Head of caudate nucleus (tissue), 42 donors: ENCODE measurements at regions not wholly inside any gene's neighbourhood (a gene's known extent, or its start where the extent isn't known, plus 50 kb on each side); places are given as distances from the start of the nearest gene placed in this dataset.

ENCODE experiments used
- DNase-seq, 42 donors: peaks; one replicate each; pipeline versions ENCODE4 v3.0.0 to v3.0.0-alpha.2; 2020 to 2021; ENCODE audit warnings: mixed read lengths in 7 of 42
- intact Hi-C: fragments of 100-400 bp; cut with DNase I; formaldehyde crosslinking; loops from one replicate; pipeline ENCODE4 v1.15.0; 2022

GRCh38 chr14:97271451-97271960, 474.3 kb downstream of the VRK1 start:
- DNase-seq = peak in 4 of 42 donors; percentile 4 to 23 (median 8)
- intact Hi-C loops = no loop called here

GRCh38 chr14:97273540-97273939, 476.4 kb downstream of the VRK1 start:
- DNase-seq = peak in 2 of 42 donors; percentile 10 to 37
- intact Hi-C loops = no loop called here

- peak in 1 of 42 donors; percentile 6 for DNase-seq
- intact Hi-C loops = no loop called here
Measured at GRCh38 chr14:97274626-97275025, 477.4 kb downstream of the VRK1 start.

GRCh38 chr14:97275276-97275675, 478.1 kb downstream of the VRK1 start:
- intact Hi-C loops = no loop called here
- DNase-seq = peak in 1 of 42 donors; percentile 2

GRCh38 chr14:97276573-97276972, 479.4 kb downstream of the VRK1 start:
- peak in 1 of 42 donors; percentile 17 for DNase-seq
- intact Hi-C loops = no loop called here

GRCh38 chr14:97277711-97278110, 480.5 kb downstream of the VRK1 start:
- intact Hi-C loops = no loop called here
- DNase-seq = peak in 1 of 42 donors; percentile 24

- no peak for DNase-seq
- intact Hi-C loops = no loop called here
Measured at GRCh38 chr14:97280526-97280925, 483.3 kb downstream of the VRK1 start.

- no peak for DNase-seq
- intact Hi-C loops = no loop called here
Measured at GRCh38 chr14:97281741-97282140, 484.6 kb downstream of the VRK1 start.

- no peak for DNase-seq
- intact Hi-C loops = no loop called here
Measured at GRCh38 chr14:97282210-97283004, 485.2 kb downstream of the VRK1 start.

GRCh38 chr14:97283005-97283403, 485.8 kb downstream of the VRK1 start:
- no peak for DNase-seq
- intact Hi-C loops = no loop called here

- DNase-seq = no peak
- intact Hi-C loops = no loop called here
Measured at GRCh38 chr14:97283426-97283825, 486.2 kb downstream of the VRK1 start.

GRCh38 chr14:97283841-97284240, 486.7 kb downstream of the VRK1 start:
- DNase-seq = no peak
- intact Hi-C loops = no loop called here

- intact Hi-C loops = no loop called here
- DNase-seq = no peak
Measured at GRCh38 chr14:97287956-97288355, 490.8 kb downstream of the VRK1 start.

GRCh38 chr14:97290065-97290464, 492.9 kb downstream of the VRK1 start:
- intact Hi-C loops = no loop called here
- no peak for DNase-seq

GRCh38 chr14:97290977-97291376, 493.8 kb downstream of the VRK1 start:
- DNase-seq = no peak
- intact Hi-C loops = no loop called here

- intact Hi-C loops = no loop called here
- no peak for DNase-seq
Measured at GRCh38 chr14:97293659-97294058, 496.5 kb downstream of the VRK1 start.

GRCh38 chr14:97295108-97295710, 498.0 kb downstream of the VRK1 start:
- no peak for DNase-seq
- intact Hi-C loops = no loop called here

- intact Hi-C loops = no loop called here
- no peak for DNase-seq
Measured at GRCh38 chr14:97296176-97296575, 499.0 kb downstream of the VRK1 start.

- intact Hi-C loops = no loop called here
- DNase-seq = peak in 1 of 42 donors; percentile 38
Measured at GRCh38 chr14:97297100-97297499, 499.9 kb downstream of the VRK1 start.

GRCh38 chr14:97298331-97298730, 501.1 kb downstream of the VRK1 start:
- peak in 18 of 42 donors; percentile 6 to 51 (median 22) for DNase-seq

GRCh38 chr14:97298736-97299135, 501.6 kb downstream of the VRK1 start:
- peak in 7 of 42 donors; percentile 4 to 40 (median 15) for DNase-seq
- intact Hi-C loops = no loop called here

More at GRCh38 chr14:97298331-97298730, 501.1 kb downstream of the VRK1 start:
- intact Hi-C loops = no loop called here
